ENCODE measurements at regions not wholly inside any gene's neighbourhood (a gene's known extent, or its start where the extent isn't known, plus 50 kb on each side); places are given as distances from the start of the nearest gene placed in this dataset.

GRCh38 chr15:50857763-50858162 is 50.7 kb upstream of the AP4E1 start:
- TF ChIP-seq POLR2AphosphoS5 (IDR thresholded peaks at IDR 0.05; ENCODE audit: low read depth, low read length) (no peak), FOXP2 (optimal IDR thresholded peaks at IDR 0.05; ENCODE audit: borderline replicate concordance, extremely low read depth, extremely low read length, insufficient read depth) (no peak), REST (IDR thresholded peaks at IDR 0.05; ENCODE audit: insufficient read depth in 1 of 2, low read depth in 2 of 2, low read length in 2 of 2) (no peak), SIN3A (IDR thresholded peaks at IDR 0.05; ENCODE audit: borderline replicate concordance, insufficient read depth, low read length) (no peak), TAF1 (IDR thresholded peaks at IDR 0.05; ENCODE audit: borderline replicate concordance, insufficient read depth, low read length) (no peak)

GRCh38 chr15:50854601-50855490 is 53.6 kb upstream of the AP4E1 start:
- TF ChIP-seq POLR2AphosphoS5 (IDR thresholded peaks at IDR 0.05; ENCODE audit: low read depth, low read length), result no peak
- TF ChIP-seq FOXP2 (optimal IDR thresholded peaks at IDR 0.05; ENCODE audit: borderline replicate concordance, extremely low read depth, extremely low read length, insufficient read depth), result no peak
- no peak for TF ChIP-seq TAF1 (IDR thresholded peaks at IDR 0.05; ENCODE audit: borderline replicate concordance, insufficient read depth, low read length)
- no peak for TF ChIP-seq REST (IDR thresholded peaks at IDR 0.05; ENCODE audit: insufficient read depth in 1 of 2, low read depth in 2 of 2, low read length in 2 of 2)
- no peak for TF ChIP-seq SIN3A (IDR thresholded peaks at IDR 0.05; ENCODE audit: borderline replicate concordance, insufficient read depth, low read length)

- TF ChIP-seq FOXP2 (optimal IDR thresholded peaks at IDR 0.05; ENCODE audit: borderline replicate concordance, extremely low read depth, extremely low read length, insufficient read depth) (no peak), TAF1 (IDR thresholded peaks at IDR 0.05; ENCODE audit: borderline replicate concordance, insufficient read depth, low read length) (no peak)
Measured at GRCh38 chr15:50850003-50850402, 58.5 kb upstream of the AP4E1 start.

- TF ChIP-seq TAF1 (IDR thresholded peaks at IDR 0.05; ENCODE audit: borderline replicate concordance, insufficient read depth, low read length) (no peak), SIN3A (IDR thresholded peaks at IDR 0.05; ENCODE audit: borderline replicate concordance, insufficient read depth, low read length) (no peak), FOXP2 (optimal IDR thresholded peaks at IDR 0.05; ENCODE audit: borderline replicate concordance, extremely low read depth, extremely low read length, insufficient read depth) (no peak), REST (IDR thresholded peaks at IDR 0.05; ENCODE audit: insufficient read depth in 1 of 2, low read depth in 2 of 2, low read length in 2 of 2) (no peak), POLR2AphosphoS5 (IDR thresholded peaks at IDR 0.05; ENCODE audit: low read depth, low read length) (no peak)
Measured at GRCh38 chr15:50848349-50848748, 60.1 kb upstream of the AP4E1 start.

- TF ChIP-seq FOXP2 (optimal IDR thresholded peaks at IDR 0.05; ENCODE audit: borderline replicate concordance, extremely low read depth, extremely low read length, insufficient read depth) (no peak), SIN3A (IDR thresholded peaks at IDR 0.05; ENCODE audit: borderline replicate concordance, insufficient read depth, low read length) (no peak), REST (IDR thresholded peaks at IDR 0.05; ENCODE audit: insufficient read depth in 1 of 2, low read depth in 2 of 2, low read length in 2 of 2) (no peak), TAF1 (IDR thresholded peaks at IDR 0.05; ENCODE audit: borderline replicate concordance, insufficient read depth, low read length) (no peak), POLR2AphosphoS5 (IDR thresholded peaks at IDR 0.05; ENCODE audit: low read depth, low read length) (no peak)
Measured at GRCh38 chr15:50840520-50840919, 68.0 kb upstream of the AP4E1 start.
